Activated CD8-positive, alpha-beta T cell treated with anti-CD3 and anti-CD28 coated beads for 36 hours (primary cell): ENCODE measurements at regions not wholly inside any gene's neighbourhood (a gene's known extent, or its start where the extent isn't known, plus 50 kb on each side); places are given as distances from the start of the nearest gene placed in this dataset.

ENCODE experiments used
- ATAC-seq: fragments of 200-7000 bp; cut with Tn5 transposase; one replicate; pipeline ENCODE4 v1.10.0; 2021; ENCODE audit warnings: mild to moderate bottlenecking, moderate library complexity
- CTCF ChIA-PET: fragments of 350-600 bp; sonication (Branson Sonifier 250); formaldehyde crosslinking; loops from one replicate; lab custom pipeline; 2021; ENCODE audit warnings: antibody characterized with exemption; lab: Charles Lee
- POLR2A ChIA-PET: fragments of 350-600 bp; sonication (Branson Sonifier 250); formaldehyde crosslinking; loops from one replicate; lab custom pipeline; 2021; ENCODE audit warnings: antibody characterized with exemption; lab: Charles Lee
- DNase-seq: peaks from one replicate; pipeline ENCODE4 v3.0.0-alpha.2; 2020
- H3K27ac Mint-ChIP-seq: one replicate; pipeline ENCODE4 v1.8.0; 2021; ENCODE audit warnings: mild to moderate bottlenecking, mixed read lengths
- H3K27me3 Mint-ChIP-seq: one replicate; pipeline ENCODE4 v1.8.0; 2021; ENCODE audit warnings: mixed read lengths
- H3K36me3 Mint-ChIP-seq: one replicate; pipeline ENCODE4 v1.8.0; 2021; ENCODE audit warnings: low read depth, mixed read lengths
- H3K4me1 Mint-ChIP-seq: one replicate; pipeline ENCODE4 v1.8.0; 2021; ENCODE audit warnings: low read depth, mixed read lengths
- H3K4me3 Mint-ChIP-seq: one replicate; pipeline ENCODE4 v1.8.0; 2021; ENCODE audit warnings: mild to moderate bottlenecking, moderate library complexity, mixed read lengths
- H3K9me3 Mint-ChIP-seq: one replicate; pipeline ENCODE4 v1.8.0; 2021; ENCODE audit warnings: mixed read lengths
- CTCF ChIP-seq: fragments of 200-600 bp; IDR thresholded peaks from one replicate; pipeline ENCODE4 v1.8.0; 2022; ENCODE audit warnings: antibody characterized with exemption, mild to moderate bottlenecking
- intact Hi-C: fragments of 100-400 bp; cut with micrococcal nuclease; formaldehyde crosslinking; loops from one replicate; pipeline ENCODE4 v1.10.0; 2022

DNA sequence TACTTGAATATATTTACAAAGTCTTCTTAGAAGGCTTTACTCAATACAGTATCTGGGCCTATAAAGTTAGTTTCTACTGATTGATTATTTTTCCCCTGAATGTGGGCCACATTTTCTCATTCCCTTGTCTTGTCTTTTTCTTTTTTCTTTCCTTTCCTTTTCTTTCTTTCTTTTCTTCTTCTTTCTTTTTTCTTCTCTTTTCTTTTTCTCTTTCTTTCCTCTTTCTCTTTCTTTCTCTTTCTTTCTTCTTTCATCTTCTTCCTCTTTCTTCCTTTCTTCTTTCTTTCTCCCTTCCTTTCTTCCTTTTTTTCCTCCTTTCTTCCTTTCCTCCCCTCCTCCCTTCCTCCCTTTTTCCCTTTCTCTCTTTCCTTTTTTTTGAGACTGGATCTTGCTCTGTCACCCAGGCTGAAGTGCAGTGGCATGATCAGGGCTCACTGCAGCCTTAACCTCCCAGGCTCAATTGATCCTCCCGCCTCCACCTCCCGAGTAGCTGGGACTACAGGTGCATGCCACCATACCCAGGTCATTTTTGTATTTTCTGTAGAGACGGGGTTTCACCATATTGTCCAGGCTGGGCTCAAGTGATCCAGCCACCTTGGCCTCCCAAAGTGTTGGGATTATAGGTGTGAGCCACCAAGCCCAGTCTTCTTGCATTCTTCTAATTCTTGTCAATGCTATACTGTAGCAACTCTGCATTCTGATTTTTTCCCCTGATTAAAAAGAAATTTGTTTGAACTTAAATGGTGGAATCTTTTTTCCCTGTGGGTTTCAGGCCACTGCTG, 133.1 kb upstream of the FBXO11 start:
- Mint-ChIP-seq H3K4me3 (no peak overlapping the region), H3K27me3 (peaks cover 7% of the 10 kb centered on the region), H3K9me3 (peaks cover 2% of the 10 kb centered on the region), H3K36me3 (no peaks in the 10 kb centered on the region), H3K27ac (no peak overlapping the region), H3K4me1 (peaks cover 4% of the 10 kb centered on the region)
- CTCF ChIA-PET = no interaction called here
- DNase-seq (no peak), ATAC-seq (no peak)
- TF ChIP-seq CTCF = peak; percentile 47
- POLR2A ChIA-PET = no interaction called here
- intact Hi-C loops = no loop called here

- intact Hi-C loops = no loop called here
- Mint-ChIP-seq H3K9me3 (no peaks in the 10 kb centered on the region), H3K4me1 (no peaks in the 10 kb centered on the region), H3K4me3 (no peak overlapping the region), H3K36me3 (no peaks in the 10 kb centered on the region), H3K27ac (no peak overlapping the region), H3K27me3 (peaks cover 7% of the 10 kb centered on the region)
- no peak for DNase-seq
- POLR2A ChIA-PET = no interaction called here
- no peak for TF ChIP-seq CTCF
- CTCF ChIA-PET = no interaction called here
- no peak for ATAC-seq
These were observed 136.9 kb upstream of the FBXO11 start for GRCh38 chr2:48043131-48043700.

GRCh38 chr2:48043746-48044145, 137.4 kb upstream of the FBXO11 start:
- H3K9me3 Mint-ChIP-seq = no peaks in the 10 kb centered on the region
- H3K4me1 Mint-ChIP-seq = no peaks in the 10 kb centered on the region
- intact Hi-C loops = no loop called here
- no peak for DNase-seq
- POLR2A ChIA-PET = no interaction called here
- CTCF ChIA-PET = no interaction called here
- peaks cover 7% of the 10 kb centered on the region for H3K27me3 Mint-ChIP-seq
- H3K4me3 Mint-ChIP-seq = no peak overlapping the region
- ATAC-seq = no peak
- no peak overlapping the region for H3K27ac Mint-ChIP-seq
- H3K36me3 Mint-ChIP-seq = no peaks in the 10 kb centered on the region
- TF ChIP-seq CTCF = no peak

- POLR2A ChIA-PET = no interaction called here
These were observed 139.3 kb upstream of the FBXO11 start for GRCh38 chr2:48045613-48046012.

More at GRCh38 chr2:48045613-48046012, 139.3 kb upstream of the FBXO11 start:
- H3K4me1 Mint-ChIP-seq = no peaks in the 10 kb centered on the region
- DNase-seq (no peak), ATAC-seq (no peak)
- no peak overlapping the region for H3K4me3 Mint-ChIP-seq
- CTCF ChIA-PET = no interaction called here
- no peaks in the 10 kb centered on the region for H3K9me3 Mint-ChIP-seq
- TF ChIP-seq CTCF = no peak
- no peaks in the 10 kb centered on the region for H3K36me3 Mint-ChIP-seq
- H3K27ac Mint-ChIP-seq = no peak overlapping the region
- H3K27me3 Mint-ChIP-seq = peaks cover 7% of the 10 kb centered on the region
- intact Hi-C loops = no loop called here
